IPS DF 6.9 (cell line): ENCODE measurements at regions not wholly inside any gene's neighbourhood (a gene's known extent, or its start where the extent isn't known, plus 50 kb on each side); places are given as distances from the start of the nearest gene placed in this dataset.

Experiments used
- DNase-seq: peaks from one replicate; pipeline ENCODE4 v3.0.0-alpha.2; 2013; ENCODE audit warnings: low read depth, low spot score
- H3K27ac ChIP-seq: one replicate; pipeline ENCODE4 v1.5.1; 2013; ENCODE audit warnings: low read length, control low read depth
- H3K27me3 ChIP-seq: 2 replicates; pipeline ENCODE4 v1.6.1; 2013; ENCODE audit warnings: mild to moderate bottlenecking, low read length; ENCODE audit not compliant: control insufficient read depth, insufficient read depth
- H3K36me3 ChIP-seq: 2 replicates; pipeline ENCODE4 v1.6.1; 2013; ENCODE audit warnings: low read length; ENCODE audit not compliant: control insufficient read depth, insufficient read depth
- H3K4me1 ChIP-seq: 2 replicates; pipeline ENCODE4 v1.6.1; 2013; ENCODE audit warnings: low read length; ENCODE audit not compliant: control insufficient read depth, insufficient read depth
- H3K4me3 ChIP-seq: 2 replicates; pipeline ENCODE4 v1.5.1; 2013; ENCODE audit warnings: mild to moderate bottlenecking, low read length
- H3K9me3 ChIP-seq: 2 replicates; pipeline ENCODE4 v1.6.1; 2013; ENCODE audit warnings: low read length, inconsistent platforms; ENCODE audit not compliant: control insufficient read depth, insufficient read depth
- WGBS: extraction: QIAGEN DNeasy Blood & Tissue Kit; methylation state at CpG from one replicate; pipeline ENCODE4 v1.1.7; 2013; ENCODE audit warnings: mixed read lengths, missing lambda C conversion rate; ENCODE audit not compliant: insufficient read length, insufficient coverage; 5-methylcytosine and 5-hydroxymethylcytosine counted together

- H3K36me3 ChIP-seq, result no peaks in the 10 kb centered on the region
- H3K27ac ChIP-seq, result no peak overlapping the region
- DNase-seq, result no peak
- no peaks in the 10 kb centered on the region for H3K4me1 ChIP-seq
- H3K9me3 ChIP-seq, result no peaks in the 10 kb centered on the region
- H3K27me3 ChIP-seq, result no peaks in the 10 kb centered on the region
- H3K4me3 ChIP-seq, result no peak overlapping the region
- no CpG with 5 or more reads among the region's 8 CpGs for WGBS
Observed at GRCh38 chr6:74956559-74957428, 249.1 kb downstream of the COL12A1 start.

- Histone ChIP-seq H3K27ac (no peak overlapping the region), H3K9me3 (no peaks in the 10 kb centered on the region), H3K27me3 (no peaks in the 10 kb centered on the region), H3K36me3 (no peaks in the 10 kb centered on the region), H3K4me3 (no peak overlapping the region), H3K4me1 (no peaks in the 10 kb centered on the region)
- no peak for DNase-seq
- no CpG with 5 or more reads among the region's 3 CpGs for WGBS
Observed at GRCh38 chr6:74953708-74954107, 252.1 kb downstream of the COL12A1 start.

- Histone ChIP-seq H3K36me3 (no peaks in the 10 kb centered on the region), H3K4me3 (no peak overlapping the region)
- WGBS, result no CpG with 5 or more reads among the region's 2 CpGs
Observed at GRCh38 chr6:74946961-74947360, 258.9 kb downstream of the COL12A1 start.

DNA sequence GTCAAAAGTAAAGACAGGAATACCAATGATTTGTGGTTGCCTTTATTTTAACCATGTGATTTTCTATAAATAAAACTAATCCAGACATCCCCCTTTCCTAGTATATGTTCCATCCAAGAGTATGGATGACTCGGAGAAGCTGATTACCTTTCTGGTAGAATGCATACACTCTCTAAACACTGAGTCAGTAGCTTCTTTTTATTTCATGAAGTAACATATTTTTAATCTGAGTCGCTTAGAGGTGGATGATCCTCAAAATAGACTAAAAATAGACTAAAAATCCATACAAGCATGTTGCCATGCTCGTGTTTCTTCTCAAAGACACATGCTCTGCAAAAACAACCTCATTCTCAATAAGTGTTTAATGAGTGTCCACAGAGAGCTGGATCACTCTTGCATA lies 263.7 kb downstream of the COL12A1 start:
- Histone ChIP-seq H3K27ac (no peak overlapping the region), H3K36me3 (no peaks in the 10 kb centered on the region), H3K4me1 (no peaks in the 10 kb centered on the region), H3K9me3 (no peaks in the 10 kb centered on the region), H3K4me3 (no peak overlapping the region), H3K27me3 (no peaks in the 10 kb centered on the region)
- WGBS, result no CpG with 5 or more reads among the region's 3 CpGs
- no peak for DNase-seq

More at GRCh38 chr6:74946961-74947360, 258.9 kb downstream of the COL12A1 start:
- Histone ChIP-seq H3K27ac (no peak overlapping the region), H3K9me3 (no peaks in the 10 kb centered on the region), H3K4me1 (no peaks in the 10 kb centered on the region), H3K27me3 (no peaks in the 10 kb centered on the region)
- no peak for DNase-seq

DNA sequence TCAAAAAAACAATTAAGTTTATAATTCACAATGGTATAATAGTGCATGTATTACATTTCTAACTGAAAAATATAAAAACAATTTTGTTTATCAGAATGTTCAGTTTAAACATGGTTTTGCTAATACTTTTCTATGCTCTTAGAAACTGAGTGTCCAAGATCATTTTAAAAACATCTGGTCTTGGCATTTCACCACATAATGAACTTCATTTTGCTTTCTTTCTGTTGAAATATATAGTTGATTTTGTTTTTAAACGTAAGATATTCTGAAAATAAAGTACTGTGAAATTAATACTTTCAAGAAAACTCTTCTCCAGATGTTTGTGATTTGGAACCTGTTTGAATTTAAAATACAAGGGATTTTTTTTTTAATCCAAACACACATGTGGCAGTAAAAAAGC lies 264.4 kb downstream of the COL12A1 start:
- Histone ChIP-seq H3K27me3 (no peaks in the 10 kb centered on the region), H3K36me3 (no peaks in the 10 kb centered on the region), H3K4me1 (no peaks in the 10 kb centered on the region), H3K4me3 (no peak overlapping the region), H3K9me3 (no peaks in the 10 kb centered on the region), H3K27ac (no peak overlapping the region)
- DNase-seq, result no peak
- WGBS, result no CpG with 5 or more reads among the region's 1 CpG

DNA sequence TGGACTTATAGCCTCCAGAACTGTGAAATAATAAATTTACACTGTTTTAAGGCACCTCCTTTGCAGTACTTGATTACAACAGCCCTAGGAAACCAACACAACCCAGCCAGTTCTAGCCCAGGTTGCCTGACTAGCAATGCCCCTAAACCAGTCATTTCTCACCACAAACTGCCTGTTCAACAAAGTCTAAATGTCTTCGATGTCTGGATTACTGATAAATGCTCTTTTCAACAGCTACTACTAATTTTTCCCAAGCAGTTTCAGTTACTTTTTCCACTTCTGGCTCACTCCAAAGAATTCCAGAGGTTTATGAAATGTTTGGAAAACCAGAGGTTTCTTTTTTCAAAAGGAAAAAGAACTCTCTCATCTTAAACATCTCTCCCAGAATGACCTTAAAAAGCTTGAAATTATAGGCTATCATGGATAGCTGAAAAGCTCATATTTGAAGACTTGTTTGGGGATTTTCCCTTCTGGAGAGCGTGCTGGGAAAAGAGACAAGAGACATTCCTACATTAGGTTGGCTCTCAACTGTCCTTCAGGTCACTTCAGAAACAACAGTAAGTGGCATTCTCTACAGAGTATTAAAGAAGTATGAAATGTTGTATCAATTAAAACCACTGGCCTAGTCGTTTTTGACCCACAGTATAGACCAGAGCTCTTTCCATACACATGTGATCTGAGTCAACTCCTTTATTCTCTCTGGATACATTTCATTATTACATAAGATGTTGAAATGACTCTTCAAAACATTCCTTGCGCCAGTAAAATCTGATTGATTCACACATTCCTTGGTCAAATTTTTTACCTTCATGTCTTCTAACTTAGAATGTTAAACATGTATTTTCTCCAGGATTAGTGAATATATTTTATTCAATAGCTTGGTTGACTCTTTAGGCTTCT lies 265.9 kb downstream of the COL12A1 start:
- Histone ChIP-seq H3K36me3 (no peaks in the 10 kb centered on the region), H3K27ac (no peak overlapping the region), H3K27me3 (no peaks in the 10 kb centered on the region), H3K4me3 (no peak overlapping the region), H3K9me3 (no peaks in the 10 kb centered on the region), H3K4me1 (no peaks in the 10 kb centered on the region)
- no peak for DNase-seq
- WGBS, result no CpG with 5 or more reads among the region's 4 CpGs

- Histone ChIP-seq H3K36me3 (no peaks in the 10 kb centered on the region), H3K4me3 (no peak overlapping the region), H3K9me3 (no peaks in the 10 kb centered on the region), H3K27me3 (no peaks in the 10 kb centered on the region), H3K4me1 (no peaks in the 10 kb centered on the region), H3K27ac (no peak overlapping the region)
- no peak for DNase-seq
- no CpG with 5 or more reads among the region's 2 CpGs for WGBS
Observed at GRCh38 chr6:74939151-74939708, 266.6 kb downstream of the COL12A1 start.

GRCh38 chr6:74937936-74938335 lies 267.9 kb downstream of the COL12A1 start:
- Histone ChIP-seq H3K4me1 (no peaks in the 10 kb centered on the region), H3K9me3 (no peaks in the 10 kb centered on the region), H3K4me3 (no peak overlapping the region), H3K36me3 (no peaks in the 10 kb centered on the region), H3K27me3 (no peaks in the 10 kb centered on the region), H3K27ac (no peak overlapping the region)
- DNase-seq, result no peak

DNA sequence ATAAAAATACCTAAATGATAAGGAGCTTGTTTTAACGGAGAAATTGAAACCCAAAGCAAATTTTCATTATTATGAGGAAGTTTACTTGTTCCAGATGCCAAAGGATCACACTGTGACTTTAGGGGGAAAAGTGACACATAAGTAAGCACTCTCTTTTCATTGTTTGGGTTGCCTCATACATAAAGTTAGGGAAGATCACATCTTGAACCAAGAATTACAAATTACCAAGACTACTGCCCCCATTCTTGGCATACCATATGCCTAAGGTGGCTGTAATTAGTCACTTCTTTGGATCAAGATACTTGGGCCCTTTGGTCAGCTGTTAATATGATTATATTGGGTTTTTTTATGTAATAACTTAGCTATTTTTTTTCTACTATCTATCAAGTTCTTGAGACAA lies 269.0 kb downstream of the COL12A1 start:
- H3K4me1 ChIP-seq, result peaks cover 2% of the 10 kb centered on the region; the same call in 1 of the 2 replicates
- no peaks in the 10 kb centered on the region for H3K9me3 ChIP-seq
- no peaks in the 10 kb centered on the region for H3K27me3 ChIP-seq
- no peak overlapping the region for H3K4me3 ChIP-seq
- no peak overlapping the region for H3K27ac ChIP-seq
- DNase-seq, result no peak
- H3K36me3 ChIP-seq, result no peaks in the 10 kb centered on the region
- WGBS, result no CpG with 5 or more reads among the region's 1 CpG

DNA sequence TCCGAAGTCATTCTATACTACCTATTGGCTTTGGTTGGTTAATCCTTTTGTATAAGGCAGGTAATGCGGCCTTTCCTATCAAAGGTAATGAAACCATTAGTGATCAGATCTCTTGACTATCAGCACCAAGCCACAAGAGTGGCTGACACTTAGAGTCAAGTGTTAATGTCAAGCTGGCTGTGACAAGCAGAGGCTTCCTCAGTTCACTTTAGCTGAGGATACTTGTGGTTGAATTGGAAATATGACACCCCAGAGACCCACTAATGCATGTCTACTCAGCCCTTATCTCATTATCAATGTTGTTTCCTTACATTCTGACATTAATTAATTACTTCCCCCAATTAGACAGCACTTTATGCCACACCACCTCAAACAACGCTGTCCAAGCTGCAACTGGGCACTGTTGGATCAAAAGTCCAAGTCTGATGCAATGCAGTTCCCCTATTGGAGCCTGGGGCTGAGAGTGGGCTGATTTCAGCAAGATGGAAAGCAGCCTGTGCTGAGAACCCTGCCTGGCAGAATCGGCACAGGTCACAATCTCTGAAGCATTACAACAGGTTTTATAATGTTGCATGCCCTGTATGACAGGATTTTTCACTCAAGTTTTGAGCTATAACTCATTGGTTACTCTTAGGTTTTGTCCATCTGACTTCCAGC lies 273.5 kb downstream of the COL12A1 start:
- no CpG with 5 or more reads among the region's 4 CpGs for WGBS
- Histone ChIP-seq H3K36me3 (no peaks in the 10 kb centered on the region), H3K4me1 (peaks cover 2% of the 10 kb centered on the region; the same call in 1 of the 2 replicates), H3K4me3 (no peak overlapping the region), H3K9me3 (no peaks in the 10 kb centered on the region), H3K27me3 (no peaks in the 10 kb centered on the region), H3K27ac (no peak overlapping the region)
- DNase-seq, result no peak
